Activated CD4-positive, alpha-beta T cell treated with anti-CD3 and anti-CD28 coated beads, Interleukin-2, Interleukin-4, amounts not matched to agents 100 ng/mL and 50 ng/mL, durations not matched to agents 16 hours and 8 hours (primary cell): ENCODE measurements at regions not wholly inside any gene's neighbourhood (a gene's known extent, or its start where the extent isn't known, plus 50 kb on each side); places are given as distances from the start of the nearest gene placed in this dataset.
"Not testable (repeated sequence)": the region's sequence is repeated elsewhere in the genome, so short reads cannot be mapped to it uniquely, and the experiment has no call there.

ENCODE experiments used
- DNase-seq: peaks from one replicate; pipeline ENCODE4 v3.0.0-alpha.2; 2020; ENCODE audit warnings: low spot score

- DNase-seq: no peak
Observed at GRCh38 chr6:48613231-48613949, 502.4 kb upstream of the PTCHD4 start.

- DNase-seq: no peak
Observed at GRCh38 chr6:48611332-48611731, 500.3 kb upstream of the PTCHD4 start.

GRCh38 chr6:48610846-48611245 lies 499.8 kb upstream of the PTCHD4 start:
- DNase-seq: no peak

- no peak for DNase-seq
Observed at GRCh38 chr6:48606618-48607017, 495.6 kb upstream of the PTCHD4 start.

GRCh38 chr6:48597951-48598350 lies 487.0 kb upstream of the PTCHD4 start:
- no peak for DNase-seq

GRCh38 chr6:48596830-48597229 lies 485.8 kb upstream of the PTCHD4 start:
- DNase-seq: no peak

GRCh38 chr6:48591158-48591557 lies 480.2 kb upstream of the PTCHD4 start:
- not testable (repeated sequence) for DNase-seq

- DNase-seq: no peak
Observed at GRCh38 chr6:48584846-48585245, 473.8 kb upstream of the PTCHD4 start.

- no peak for DNase-seq
Observed at GRCh38 chr6:48570656-48571055, 459.7 kb upstream of the PTCHD4 start.

GRCh38 chr6:48568856-48569255 lies 457.9 kb upstream of the PTCHD4 start:
- DNase-seq: no peak

- no peak for DNase-seq
Observed at GRCh38 chr6:48567016-48567415, 456.0 kb upstream of the PTCHD4 start.

- DNase-seq: no peak
Observed at GRCh38 chr6:48564036-48564820, 453.2 kb upstream of the PTCHD4 start.

- no peak for DNase-seq
Observed at GRCh38 chr6:48563433-48563832, 452.4 kb upstream of the PTCHD4 start.

GRCh38 chr6:48560408-48560807 lies 449.4 kb upstream of the PTCHD4 start:
- no peak for DNase-seq

- no peak for DNase-seq
Observed at GRCh38 chr6:48553467-48554189, 442.6 kb upstream of the PTCHD4 start.

- DNase-seq: no peak
Observed at GRCh38 chr6:48552905-48553304, 441.9 kb upstream of the PTCHD4 start.

GRCh38 chr6:48550603-48551002 lies 439.6 kb upstream of the PTCHD4 start:
- DNase-seq: no peak

GRCh38 chr6:48542191-48542590 lies 431.2 kb upstream of the PTCHD4 start:
- DNase-seq: no peak

- no peak for DNase-seq
Observed at GRCh38 chr6:48541649-48542048, 430.7 kb upstream of the PTCHD4 start.

GRCh38 chr6:48535582-48536009 lies 424.6 kb upstream of the PTCHD4 start:
- no peak for DNase-seq

- not testable (repeated sequence) for DNase-seq
Observed at GRCh38 chr6:48530978-48531377, 420.0 kb upstream of the PTCHD4 start.

- DNase-seq: no peak
Observed at GRCh38 chr6:48525849-48526248, 414.9 kb upstream of the PTCHD4 start.

- no peak for DNase-seq
Observed at GRCh38 chr6:48520951-48521350, 410.0 kb upstream of the PTCHD4 start.
